AG04450 (cell line): ENCODE measurements at regions not wholly inside any gene's neighbourhood (a gene's known extent, or its start where the extent isn't known, plus 50 kb on each side); places are given as distances from the start of the nearest gene placed in this dataset.

ENCODE experiments used
- CTCF ChIA-PET: fragments of 300-600, 350-600 bp; formaldehyde crosslinking; extraction: SDS; loops from one replicate; lab custom pipeline; 2022; ENCODE audit warnings: antibody characterized with exemption, inconsistent platforms; lab: Charles Lee
- POLR2A ChIA-PET: fragments of 350-600 bp; formaldehyde crosslinking; extraction: SDS; loops from one replicate; lab custom pipeline; 2021; ENCODE audit warnings: antibody characterized with exemption, inconsistent platforms; lab: Yijun Ruan, JAX
- DNase-seq: peaks from one replicate; pipeline ENCODE4 v3.0.0-alpha.2; 2011; ENCODE audit warnings: low read depth, low spot score
- H3K27ac ChIP-seq: one replicate; pipeline ENCODE4 v1.5.1; 2012; ENCODE audit warnings: low read depth, low read length, control low read depth
- H3K27me3 ChIP-seq: one replicate; pipeline ENCODE4 v1.6.0; 2012; ENCODE audit warnings: low read length; ENCODE audit not compliant: control insufficient read depth, insufficient read depth
- H3K4me3 ChIP-seq: 2 replicates; pipeline ENCODE4 v1.5.1; 2011; ENCODE audit warnings: mild to moderate bottlenecking, low read depth, low read length, control low read depth
- H3K9me3 ChIP-seq: 2 replicates; pipeline ENCODE4 v1.5.1; 2012; ENCODE audit warnings: low read length; ENCODE audit not compliant: control insufficient read depth, insufficient read depth
- CTCF ChIP-seq: IDR thresholded peaks from 2 replicates; pipeline ENCODE4 v1.5.1; 2011; ENCODE audit warnings: low read depth, low read length, control low read depth, inconsistent platforms

DNA sequence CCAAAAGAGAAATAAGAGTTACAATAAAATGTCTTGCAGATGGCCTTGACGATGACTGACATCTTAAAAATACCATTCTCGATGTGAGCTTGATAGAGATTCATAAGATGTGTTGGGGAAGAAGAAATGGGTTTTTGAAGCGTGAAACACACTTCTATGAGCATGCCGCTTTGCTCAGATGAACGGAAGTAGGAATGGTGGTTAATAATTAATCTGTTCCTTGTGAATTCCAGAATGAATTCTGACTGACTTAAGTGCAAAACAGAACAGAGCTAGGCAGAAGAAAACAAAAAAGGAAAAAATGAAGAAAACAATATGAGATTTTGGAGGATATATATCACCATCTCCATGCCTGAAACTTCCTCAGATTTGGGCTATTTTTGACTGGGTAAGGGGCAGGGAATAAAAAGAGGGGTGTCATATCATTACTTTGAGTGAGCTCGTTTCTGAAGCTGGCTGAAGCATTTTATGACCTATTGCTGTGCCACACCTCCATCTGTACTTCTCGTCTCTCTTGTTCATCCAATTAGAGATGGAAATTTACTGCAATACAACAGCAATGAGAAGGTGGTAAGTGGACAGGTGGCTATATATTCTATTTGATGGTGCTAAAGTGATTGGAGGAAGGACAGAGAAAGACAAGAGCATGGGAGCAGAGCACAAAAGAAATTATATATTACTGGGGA lies 1152.0 kb upstream of the CDH8 start:
- Histone ChIP-seq H3K27me3 (no peaks in the 10 kb centered on the region), H3K27ac (no peak overlapping the region), H3K4me3 (no peak overlapping the region), H3K9me3 (no peaks in the 10 kb centered on the region; the same call in 1 of the 2 replicates)
- ChIA-PET POLR2A (no interaction called here), CTCF (no interaction called here)
- DNase-seq = no peak
- TF ChIP-seq CTCF = no peak

GRCh38 chr16:63187638-63188037 lies 1151.4 kb upstream of the CDH8 start:
- Histone ChIP-seq H3K9me3 (no peaks in the 10 kb centered on the region; the same call in 1 of the 2 replicates), H3K4me3 (no peak overlapping the region), H3K27ac (no peak overlapping the region), H3K27me3 (no peaks in the 10 kb centered on the region)
- no peak for TF ChIP-seq CTCF
- ChIA-PET POLR2A (no interaction called here), CTCF (no interaction called here)
- no peak for DNase-seq

- no peaks in the 10 kb centered on the region for H3K27me3 ChIP-seq
- no peak for DNase-seq
- no peak for TF ChIP-seq CTCF
- peaks cover 4% of the 10 kb centered on the region for H3K9me3 ChIP-seq
- ChIA-PET POLR2A (no interaction called here), CTCF (no interaction called here)
- H3K27ac ChIP-seq = no peak overlapping the region
- no peak overlapping the region for H3K4me3 ChIP-seq
Measured at GRCh38 chr16:63185235-63185780, 1149.1 kb upstream of the CDH8 start.

DNA sequence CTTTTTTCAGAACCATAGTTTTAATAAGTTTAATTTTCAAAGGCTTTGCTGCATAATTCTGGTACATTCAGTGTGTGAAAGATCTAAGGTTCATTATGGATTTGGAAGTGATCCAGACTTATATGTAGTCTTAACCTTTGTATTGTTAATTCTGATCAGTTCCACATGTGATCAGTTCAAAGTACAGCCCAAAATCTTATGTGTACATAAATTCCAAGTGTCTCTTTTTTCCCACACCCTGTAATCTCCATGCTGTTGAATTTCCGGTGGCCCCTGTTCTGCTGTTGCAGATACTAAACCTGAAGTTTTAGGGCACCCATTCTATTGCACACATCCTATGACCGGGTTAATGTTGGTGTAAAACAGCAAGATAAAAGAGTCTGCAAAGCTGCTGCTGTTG lies 1147.5 kb upstream of the CDH8 start:
- ChIA-PET POLR2A (no interaction called here), CTCF (no interaction called here)
- no peak for DNase-seq
- no peak overlapping the region for H3K27ac ChIP-seq
- H3K4me3 ChIP-seq = no peak overlapping the region
- peaks cover 4% of the 10 kb centered on the region for H3K9me3 ChIP-seq
- no peaks in the 10 kb centered on the region for H3K27me3 ChIP-seq
- no peak for TF ChIP-seq CTCF

GRCh38 chr16:63175313-63175712 lies 1139.1 kb upstream of the CDH8 start:
- no peak for DNase-seq
- Histone ChIP-seq H3K4me3 (no peak overlapping the region), H3K9me3 (peaks cover 6% of the 10 kb centered on the region), H3K27ac (no peak overlapping the region), H3K27me3 (no peaks in the 10 kb centered on the region)
- no peak for TF ChIP-seq CTCF
- ChIA-PET CTCF (no interaction called here), POLR2A (no interaction called here)
